Loucy (cell line): ENCODE measurements at regions not wholly inside any gene's neighbourhood (a gene's known extent, or its start where the extent isn't known, plus 50 kb on each side); places are given as distances from the start of the nearest gene placed in this dataset.

Experiments
- H2AFZ ChIP-seq: fragments of 200-600 bp; sonication (generic); 2 replicates; pipeline ENCODE4 v1.6.0; 2016; ENCODE audit warnings: antibody characterized with exemption, mild to moderate bottlenecking, low read length, moderate library complexity
- H3F3A ChIP-seq: fragments of 200-600 bp; 2 replicates; pipeline ENCODE4 v1.6.0; 2016; ENCODE audit warnings: antibody characterized with exemption, low read depth, mild to moderate bottlenecking
- H3K27me3 ChIP-seq: fragments of 200-600 bp; sonication (generic); 2 replicates; pipeline ENCODE4 v1.6.1; 2014; ENCODE audit warnings: low read length, mild to moderate bottlenecking; ENCODE audit not compliant: insufficient read depth, poor library complexity, severe bottlenecking
- H3K36me3 ChIP-seq: fragments of 200-600 bp; sonication (generic); 2 replicates; pipeline ENCODE4 v1.6.1; 2016; ENCODE audit warnings: low read length; ENCODE audit not compliant: insufficient read depth
- H3K4me1 ChIP-seq: fragments of 200-600 bp; sonication (generic); 2 replicates; pipeline ENCODE4 v1.5.1; 2014; ENCODE audit warnings: low read length, mild to moderate bottlenecking; ENCODE audit not compliant: insufficient read depth, poor library complexity, severe bottlenecking
- H3K4me2 ChIP-seq: fragments of 200-600 bp; sonication (generic); 2 replicates; pipeline ENCODE4 v1.6.0; 2014; ENCODE audit warnings: antibody characterized with exemption, low read length, low read depth, mild to moderate bottlenecking; ENCODE audit not compliant: poor library complexity, severe bottlenecking
- H3K4me3 ChIP-seq: fragments of 200-600 bp; sonication (generic); 2 replicates; pipeline ENCODE4 v1.5.1; 2014; ENCODE audit warnings: low read length, mild to moderate bottlenecking, mixed read lengths; ENCODE audit not compliant: poor library complexity, severe bottlenecking
- H3K79me2 ChIP-seq: fragments of 200-600 bp; sonication (generic); 2 replicates; pipeline ENCODE4 v1.6.1; 2014; ENCODE audit warnings: low read length; ENCODE audit not compliant: insufficient read depth
- H3K9ac ChIP-seq: fragments of 200-600 bp; sonication (generic); 2 replicates; pipeline ENCODE4 v1.6.0; 2014; ENCODE audit warnings: mild to moderate bottlenecking, low read depth, low read length, moderate library complexity; ENCODE audit not compliant: poor library complexity, severe bottlenecking
- H3K9me2 ChIP-seq: fragments of 200-600 bp; sonication (generic); replicated peaks from 2 replicates; pipeline ENCODE4 v1.6.1; 2016; ENCODE audit warnings: low read depth, low read length, mixed read lengths
- H3K9me3 ChIP-seq: fragments of 200-600 bp; sonication (generic); 2 replicates; pipeline ENCODE4 v1.6.1; 2014; ENCODE audit warnings: mild to moderate bottlenecking, antibody characterized with exemption, low read length, low read depth; ENCODE audit not compliant: insufficient read depth
- H4K20me1 ChIP-seq: fragments of 200-600 bp; sonication (generic); 2 replicates; pipeline ENCODE4 v1.6.0; 2014; ENCODE audit warnings: antibody characterized with exemption, low read length, mild to moderate bottlenecking; ENCODE audit not compliant: insufficient read depth, poor library complexity, severe bottlenecking
- CTCF ChIP-seq: fragments of 200-600 bp; sonication (generic); conservative IDR thresholded peaks from 2 replicates; pipeline ENCODE4 v1.5.1; 2014; ENCODE audit warnings: mild to moderate bottlenecking, antibody characterized with exemption, low read length
- EZH2phosphoT487 ChIP-seq: fragments of 200-600 bp; IDR thresholded peaks from 2 replicates; pipeline ENCODE4 v1.6.1; 2018; ENCODE audit warnings: antibody characterized with exemption, mild to moderate bottlenecking, moderate library complexity, borderline replicate concordance

DNA sequence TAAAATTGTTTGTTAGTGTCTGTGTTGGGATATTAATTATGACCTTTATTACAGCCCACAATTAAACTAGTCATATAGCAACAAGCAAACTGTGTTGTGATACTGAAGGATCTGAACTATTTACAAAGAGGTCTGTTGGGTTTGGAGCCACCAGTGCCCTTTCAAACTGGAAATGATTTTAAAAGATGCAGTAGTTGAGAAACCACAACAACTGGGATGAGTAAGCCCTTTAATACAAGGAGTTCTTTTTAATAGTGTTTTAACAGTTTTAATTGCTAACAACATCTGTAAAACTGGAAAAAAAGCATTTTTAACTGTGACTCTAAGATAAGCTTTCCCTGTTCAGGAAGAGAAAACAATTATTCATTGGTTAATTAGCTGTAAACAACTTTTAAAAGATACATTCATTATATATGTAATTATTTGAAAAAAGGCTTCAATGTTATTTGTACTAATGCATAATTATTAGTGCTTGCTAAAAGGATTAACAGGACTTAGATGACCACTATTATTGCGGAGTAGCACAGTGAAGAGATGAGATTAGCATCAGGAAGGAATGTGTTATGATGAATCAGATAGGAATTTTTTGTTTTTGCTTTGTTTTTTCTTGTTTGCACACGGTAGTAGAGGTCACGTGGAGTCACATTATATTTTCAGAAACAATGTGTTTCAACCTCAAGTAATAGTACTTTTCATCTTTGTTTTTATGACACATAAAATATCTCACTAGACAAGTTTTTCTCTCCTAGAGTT is 392.7 kb upstream of the FANCL start:
- H3K79me2 ChIP-seq: no peaks in the 10 kb centered on the region
- H4K20me1 ChIP-seq: no peaks in the 10 kb centered on the region
- no peaks in the 10 kb centered on the region for H3F3A ChIP-seq
- H3K27me3 ChIP-seq: no peaks in the 10 kb centered on the region
- H2AFZ ChIP-seq: no peak overlapping the region
- no peaks in the 10 kb centered on the region for H3K9me2 ChIP-seq
- TF ChIP-seq CTCF: no peak
- TF ChIP-seq EZH2phosphoT487: no peak
- no peaks in the 10 kb centered on the region for H3K9me3 ChIP-seq
- H3K9ac ChIP-seq: no peak overlapping the region
- H3K4me2 ChIP-seq: no peak overlapping the region
- peaks cover 21% of the 10 kb centered on the region for H3K4me1 ChIP-seq
- H3K36me3 ChIP-seq: no peaks in the 10 kb centered on the region
- H3K4me3 ChIP-seq: no peak overlapping the region

DNA sequence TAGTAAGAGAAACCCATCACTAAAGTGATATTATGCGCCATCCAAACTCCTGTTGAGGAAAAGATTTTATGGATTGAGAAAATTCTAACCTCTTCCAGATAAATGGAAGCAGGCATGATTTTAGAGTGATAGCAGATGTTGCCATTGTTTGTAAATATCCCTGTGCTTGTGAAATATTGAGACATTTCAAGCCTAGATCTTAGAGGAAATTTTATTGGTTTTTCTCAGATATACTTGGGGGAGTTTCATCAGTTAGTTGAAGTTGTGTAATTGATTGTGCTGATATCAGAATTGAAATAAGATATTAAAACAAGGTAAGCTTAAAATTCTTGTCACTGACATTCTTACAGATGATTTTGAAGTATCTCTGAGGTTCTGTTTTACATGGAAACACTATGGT is 390.9 kb upstream of the FANCL start:
- Histone ChIP-seq H3K9me2 (no peaks in the 10 kb centered on the region), H4K20me1 (no peaks in the 10 kb centered on the region)

GRCh38 chr2:58629545-58630119 is 388.5 kb upstream of the FANCL start:
- Histone ChIP-seq H3K36me3 (no peaks in the 10 kb centered on the region), H3F3A (no peaks in the 10 kb centered on the region), H3K9ac (no peak overlapping the region), H3K4me2 (no peak overlapping the region), H3K4me1 (peaks cover 15% of the 10 kb centered on the region), H2AFZ (no peak overlapping the region), H3K4me3 (no peak overlapping the region), H3K27me3 (no peaks in the 10 kb centered on the region), H4K20me1 (no peaks in the 10 kb centered on the region), H3K9me3 (no peaks in the 10 kb centered on the region), H3K79me2 (no peaks in the 10 kb centered on the region), H3K9me2 (no peaks in the 10 kb centered on the region)
- no peak for TF ChIP-seq EZH2phosphoT487
- no peak for TF ChIP-seq CTCF

More for the DNA sequence above, 390.9 kb upstream of the FANCL start:
- Histone ChIP-seq H2AFZ (no peak overlapping the region), H3K36me3 (no peaks in the 10 kb centered on the region), H3K4me3 (no peak overlapping the region), H3F3A (no peaks in the 10 kb centered on the region), H3K27me3 (no peaks in the 10 kb centered on the region), H3K4me2 (no peak overlapping the region), H3K4me1 (peaks cover 21% of the 10 kb centered on the region), H3K9ac (no peak overlapping the region), H3K9me3 (no peaks in the 10 kb centered on the region), H3K79me2 (no peaks in the 10 kb centered on the region)
- TF ChIP-seq CTCF (no peak), EZH2phosphoT487 (no peak)
